PC-3 (cell line): ENCODE measurements at regions not wholly inside any gene's neighbourhood (a gene's known extent, or its start where the extent isn't known, plus 50 kb on each side); places are given as distances from the start of the nearest gene placed in this dataset.

Experiments used
- ATAC-seq: fragments of 200-7000 bp; cut with Tn5 transposase; 2 replicates; pipeline ENCODE4 v1.9.1; 2020; ENCODE audit warnings: mild to moderate bottlenecking, moderate library complexity
- BruUV-seq: library from RNA; stranded (reverse); fragments of 400-500 nt; replicated peaks from 2 replicates; lab custom pipeline; 2021; lab: Mats Ljungman, UMichigan
- CTCF ChIA-PET: fragments of 300-600 bp; sonication (Branson Sonifier 250); formaldehyde crosslinking; loops from one replicate; lab custom pipeline; 2022; ENCODE audit warnings: antibody characterized with exemption; lab: Charles Lee
- POLR2A ChIA-PET: fragments of 300-600 bp; sonication (Branson Sonifier 250); formaldehyde crosslinking; loops from one replicate; lab custom pipeline; 2022; ENCODE audit warnings: antibody characterized with exemption; ENCODE audit not compliant: unreplicated experiment; lab: Charles Lee
- DNase-seq: peaks from one replicate; pipeline ENCODE4 v3.0.0-alpha.2; 2015
- H2AFZ ChIP-seq: fragments of 300-600 bp; sonication (generic); 2 replicates; pipeline ENCODE4 v1.6.0; 2016; ENCODE audit warnings: antibody characterized with exemption, low read length
- H3F3A ChIP-seq: fragments of 300-600 bp; sonication (generic); one replicate; pipeline ENCODE4 v1.6.0; 2017; ENCODE audit warnings: antibody characterized with exemption, low read length, control low read depth, mild to moderate bottlenecking; ENCODE audit not compliant: unreplicated experiment
- H3K27ac ChIP-seq: fragments of 300-600 bp; sonication (generic); 2 replicates; pipeline ENCODE4 v1.5.1; 2016; ENCODE audit warnings: mild to moderate bottlenecking, low read length
- H3K27me3 ChIP-seq: fragments of 300-600 bp; sonication (generic); 2 replicates; pipeline ENCODE4 v1.6.1; 2016; ENCODE audit warnings: low read length, mixed read lengths
- H3K36me3 ChIP-seq: fragments of 300-600 bp; sonication (generic); 2 replicates; pipeline ENCODE4 v1.6.1; 2016; ENCODE audit warnings: low read depth, mixed run types, low read length, mixed read lengths
- H3K4me1 ChIP-seq: fragments of 300-600 bp; sonication (generic); 2 replicates; pipeline ENCODE4 v1.5.1; 2016; ENCODE audit warnings: low read length; ENCODE audit not compliant: insufficient read depth
- H3K4me2 ChIP-seq: fragments of 300-600 bp; sonication (generic); 2 replicates; pipeline ENCODE4 v1.6.0; 2016; ENCODE audit warnings: low read length
- H3K4me3 ChIP-seq: fragments of 300-600 bp; sonication (generic); 2 replicates; pipeline ENCODE4 v1.5.1; 2016; ENCODE audit warnings: mild to moderate bottlenecking, low read length, mixed read lengths
- H3K79me2 ChIP-seq: fragments of 300-600 bp; sonication (generic); 2 replicates; pipeline ENCODE4 v1.6.1; 2017; ENCODE audit warnings: low read length, mixed read lengths
- H3K9ac ChIP-seq: fragments of 300-600 bp; sonication (generic); 2 replicates; pipeline ENCODE4 v1.6.0; 2016; ENCODE audit warnings: mild to moderate bottlenecking, low read length
- H3K9me2 ChIP-seq: fragments of 300-600 bp; sonication (generic); replicated peaks from 2 replicates; pipeline ENCODE4 v1.6.1; 2016; ENCODE audit warnings: mixed run types, low read length, mixed read lengths
- H3K9me3 ChIP-seq: fragments of 300-600 bp; sonication (generic); 2 replicates; pipeline ENCODE4 v1.6.1; 2016; ENCODE audit warnings: low read length, mixed read lengths
- H4K20me1 ChIP-seq: fragments of 300-600 bp; sonication (generic); 2 replicates; pipeline ENCODE4 v1.6.1; 2016; ENCODE audit warnings: low read length, mixed read lengths
- EZH2 ChIP-seq: fragments of 300-600 bp; sonication (generic); IDR thresholded peaks from one replicate; pipeline ENCODE4 v1.6.1; 2017; ENCODE audit warnings: antibody characterized with exemption, mild to moderate bottlenecking, low read length; ENCODE audit not compliant: unreplicated experiment
- EZH2phosphoT487 ChIP-seq: fragments of 300-600 bp; sonication (generic); IDR thresholded peaks from 2 replicates; pipeline ENCODE4 v1.6.1; 2018; ENCODE audit warnings: mild to moderate bottlenecking, antibody characterized with exemption, low read length, borderline replicate concordance
- intact Hi-C: fragments of 100-400 bp; cut with micrococcal nuclease; formaldehyde crosslinking; loops from 2 replicates; pipeline ENCODE4 v1.9.0; 2023
- TF ChIP-seq, protein P1 (sequence below): fragments of 300-600 bp; sonication (generic); conservative IDR thresholded peaks from 2 replicates; pipeline ENCODE4 v1.5.1; 2017; ENCODE audit warnings: antibody characterized with exemption, low read depth, mild to moderate bottlenecking, low read length

GRCh38 chr4:166421556-166422156 is 548.6 kb downstream of the TLL1 start:
- peaks cover 6% of the 10 kb centered on the region; the same call in 1 of the 2 replicates for H3K36me3 ChIP-seq
- ChIA-PET CTCF (no interaction called here), POLR2A (no interaction called here)
- intact Hi-C loops = no loop called here
- no peak overlapping the region for H3K4me3 ChIP-seq
- TF ChIP-seq EZH2phosphoT487 = no peak
- TF ChIP-seq, protein P1, sequence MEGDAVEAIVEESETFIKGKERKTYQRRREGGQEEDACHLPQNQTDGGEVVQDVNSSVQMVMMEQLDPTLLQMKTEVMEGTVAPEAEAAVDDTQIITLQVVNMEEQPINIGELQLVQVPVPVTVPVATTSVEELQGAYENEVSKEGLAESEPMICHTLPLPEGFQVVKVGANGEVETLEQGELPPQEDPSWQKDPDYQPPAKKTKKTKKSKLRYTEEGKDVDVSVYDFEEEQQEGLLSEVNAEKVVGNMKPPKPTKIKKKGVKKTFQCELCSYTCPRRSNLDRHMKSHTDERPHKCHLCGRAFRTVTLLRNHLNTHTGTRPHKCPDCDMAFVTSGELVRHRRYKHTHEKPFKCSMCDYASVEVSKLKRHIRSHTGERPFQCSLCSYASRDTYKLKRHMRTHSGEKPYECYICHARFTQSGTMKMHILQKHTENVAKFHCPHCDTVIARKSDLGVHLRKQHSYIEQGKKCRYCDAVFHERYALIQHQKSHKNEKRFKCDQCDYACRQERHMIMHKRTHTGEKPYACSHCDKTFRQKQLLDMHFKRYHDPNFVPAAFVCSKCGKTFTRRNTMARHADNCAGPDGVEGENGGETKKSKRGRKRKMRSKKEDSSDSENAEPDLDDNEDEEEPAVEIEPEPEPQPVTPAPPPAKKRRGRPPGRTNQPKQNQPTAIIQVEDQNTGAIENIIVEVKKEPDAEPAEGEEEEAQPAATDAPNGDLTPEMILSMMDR = no peak
- no peak for TF ChIP-seq EZH2
- peak overlapping the region; percentile 34; the same call in 1 of the 2 replicates for H3K9ac ChIP-seq
- H3K27me3 ChIP-seq = no peaks in the 10 kb centered on the region
- peaks cover 19% of the 10 kb centered on the region for H3K4me1 ChIP-seq
- H3K79me2 ChIP-seq = no peaks in the 10 kb centered on the region
- no peaks in the 10 kb centered on the region for H3K9me3 ChIP-seq
- no peak overlapping the region for H2AFZ ChIP-seq
- peak overlapping the region; percentile 70 for H3K27ac ChIP-seq
- no peaks in the 10 kb centered on the region for H3F3A ChIP-seq
- peak; percentile 28 for DNase-seq
- no peaks in the 10 kb centered on the region for H3K9me2 ChIP-seq
- no peak overlapping the region for H3K4me2 ChIP-seq
- ATAC-seq = no peak
- no peaks in the 10 kb centered on the region for H4K20me1 ChIP-seq
- BruUV-seq = no TSS peak

- ATAC-seq (peak; percentile 66), DNase-seq (peak; percentile 75)
- Histone ChIP-seq H2AFZ (no peak overlapping the region), H4K20me1 (no peaks in the 10 kb centered on the region), H3K9me2 (no peaks in the 10 kb centered on the region), H3K9me3 (no peaks in the 10 kb centered on the region), H3K27ac (peak overlapping the region; percentile 70), H3K79me2 (no peaks in the 10 kb centered on the region), H3K36me3 (peaks cover 6% of the 10 kb centered on the region; the same call in 1 of the 2 replicates), H3F3A (no peaks in the 10 kb centered on the region), H3K27me3 (no peaks in the 10 kb centered on the region), H3K4me3 (no peak overlapping the region), H3K4me1 (peaks cover 19% of the 10 kb centered on the region), H3K4me2 (no peak overlapping the region), H3K9ac (peak overlapping the region; percentile 34; the same call in 1 of the 2 replicates)
- no TSS peak for BruUV-seq
- ChIA-PET POLR2A (no interaction called here), CTCF (no interaction called here)
- intact Hi-C loops = no loop called here
- no peak for TF ChIP-seq EZH2
- no peak for TF ChIP-seq EZH2phosphoT487
- TF ChIP-seq, protein P1 = no peak
Observed at GRCh38 chr4:166422475-166422874, 549.4 kb downstream of the TLL1 start.

DNA sequence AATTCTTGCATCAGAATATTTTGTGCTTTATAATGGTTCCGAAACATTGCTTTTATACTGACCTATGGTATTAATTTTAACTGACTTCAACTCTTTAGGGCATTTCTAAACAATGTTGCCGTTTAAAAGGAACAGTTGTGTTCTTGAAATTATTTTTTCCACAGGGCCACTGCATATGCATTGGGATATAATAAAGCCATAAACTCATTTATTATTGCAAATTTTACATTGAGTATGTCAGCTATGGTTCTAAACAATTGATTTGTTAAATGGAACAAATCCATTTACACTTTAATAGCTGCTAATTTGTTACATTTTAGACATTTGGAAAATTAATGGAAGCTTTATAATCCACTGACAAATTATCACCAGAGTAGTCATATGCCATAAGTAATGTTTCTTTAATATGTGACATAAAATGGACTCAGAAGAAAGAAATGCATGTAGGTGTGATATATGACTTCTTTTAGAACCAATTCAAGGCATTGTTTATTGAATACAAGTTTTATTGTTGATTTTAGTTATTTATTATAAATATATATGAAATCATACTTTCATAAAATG is 553.3 kb downstream of the TLL1 start:
- Histone ChIP-seq H3K27ac (no peak overlapping the region), H3K9me2 (no peaks in the 10 kb centered on the region; the same call in 1 of the 2 replicates), H2AFZ (no peak overlapping the region), H3F3A (no peaks in the 10 kb centered on the region), H3K36me3 (peaks cover 6% of the 10 kb centered on the region; the same call in 1 of the 2 replicates), H3K27me3 (no peaks in the 10 kb centered on the region), H3K4me3 (no peak overlapping the region), H4K20me1 (no peaks in the 10 kb centered on the region), H3K79me2 (peaks cover 11% of the 10 kb centered on the region; the same call in 1 of the 2 replicates), H3K9me3 (no peaks in the 10 kb centered on the region), H3K4me2 (no peak overlapping the region), H3K9ac (no peak overlapping the region), H3K4me1 (peaks cover 31% of the 10 kb centered on the region)
- ChIA-PET POLR2A (no interaction called here), CTCF (no interaction called here)
- DNase-seq (no peak), ATAC-seq (no peak)
- no peak for TF ChIP-seq EZH2phosphoT487
- TF ChIP-seq, protein P1 = no peak
- intact Hi-C loops = no loop called here
- BruUV-seq = no TSS peak
